Suprapubic skin (tissue), 4 donors: ENCODE measurements at regions not wholly inside any gene's neighbourhood (a gene's known extent, or its start where the extent isn't known, plus 50 kb on each side); places are given as distances from the start of the nearest gene placed in this dataset.

Experiments used
- EP300 ChIP-seq: sonication (generic); formaldehyde crosslinking; IDR thresholded peaks from one replicate; pipeline ENCODE4 v1.6.1; 2017; ENCODE audit warnings: antibody characterized with exemption
- POLR2A ChIP-seq, 2 donors: fragments of 450-650 bp; IDR thresholded peaks; one replicate each; pipeline ENCODE4 v1.6.1; 2017; ENCODE audit warnings: antibody characterized with exemption in 2 of 2, mild to moderate bottlenecking in 2 of 2, moderate library complexity in 2 of 2
- POLR2AphosphoS5 ChIP-seq, 3 donors: sonication (generic); formaldehyde crosslinking; IDR thresholded peaks; one replicate each; pipeline ENCODE4 v1.6.1; 2017; ENCODE audit warnings: antibody characterized with exemption in 3 of 3
- TF ChIP-seq, protein P1 (sequence below), 2 donors: fragments of 200-600 bp in 1 of 2; fragments of 450-650 bp in 1 of 2; sonication (generic) in 1 of 2; IDR thresholded peaks; one replicate each; pipeline ENCODE4 v1.5.1; 2016 to 2019; ENCODE audit warnings: antibody characterized with exemption in 2 of 2, mild to moderate bottlenecking in 1 of 2, moderate library complexity in 1 of 2

GRCh38 chr4:147102596-147102995, 156.9 kb upstream of the TTC29 start:
- TF ChIP-seq, protein P1, sequence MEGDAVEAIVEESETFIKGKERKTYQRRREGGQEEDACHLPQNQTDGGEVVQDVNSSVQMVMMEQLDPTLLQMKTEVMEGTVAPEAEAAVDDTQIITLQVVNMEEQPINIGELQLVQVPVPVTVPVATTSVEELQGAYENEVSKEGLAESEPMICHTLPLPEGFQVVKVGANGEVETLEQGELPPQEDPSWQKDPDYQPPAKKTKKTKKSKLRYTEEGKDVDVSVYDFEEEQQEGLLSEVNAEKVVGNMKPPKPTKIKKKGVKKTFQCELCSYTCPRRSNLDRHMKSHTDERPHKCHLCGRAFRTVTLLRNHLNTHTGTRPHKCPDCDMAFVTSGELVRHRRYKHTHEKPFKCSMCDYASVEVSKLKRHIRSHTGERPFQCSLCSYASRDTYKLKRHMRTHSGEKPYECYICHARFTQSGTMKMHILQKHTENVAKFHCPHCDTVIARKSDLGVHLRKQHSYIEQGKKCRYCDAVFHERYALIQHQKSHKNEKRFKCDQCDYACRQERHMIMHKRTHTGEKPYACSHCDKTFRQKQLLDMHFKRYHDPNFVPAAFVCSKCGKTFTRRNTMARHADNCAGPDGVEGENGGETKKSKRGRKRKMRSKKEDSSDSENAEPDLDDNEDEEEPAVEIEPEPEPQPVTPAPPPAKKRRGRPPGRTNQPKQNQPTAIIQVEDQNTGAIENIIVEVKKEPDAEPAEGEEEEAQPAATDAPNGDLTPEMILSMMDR (IDR thresholded peaks at IDR 0.05): no peak
- TF ChIP-seq EP300: no peak
- TF ChIP-seq POLR2AphosphoS5 (IDR thresholded peaks at IDR 0.05): no peak
- TF ChIP-seq POLR2A (IDR thresholded peaks at IDR 0.05): no peak
